SU-DHL-6 (cell line): ENCODE measurements at regions not wholly inside any gene's neighbourhood (a gene's known extent, or its start where the extent isn't known, plus 50 kb on each side); places are given as distances from the start of the nearest gene placed in this dataset.

Experiments used
- H2AFZ ChIP-seq: fragments of 200-600 bp; sonication (generic); 2 replicates; pipeline ENCODE4 v1.6.1; 2014; ENCODE audit warnings: low read depth, mild to moderate bottlenecking, moderate library complexity, mixed read lengths, antibody characterized with exemption, low read length; ENCODE audit not compliant: severe bottlenecking
- H3F3A ChIP-seq: fragments of 200-600 bp; shearing (Covaris generic); 2 replicates; pipeline ENCODE4 v1.6.0; 2016; ENCODE audit warnings: antibody characterized with exemption, mild to moderate bottlenecking; ENCODE audit not compliant: insufficient read depth
- H3K27ac ChIP-seq: fragments of 200-600 bp; sonication (generic); 2 replicates; pipeline ENCODE4 v1.5.1; 2016; ENCODE audit warnings: low read depth, mild to moderate bottlenecking, low read length, moderate library complexity, mixed read lengths
- H3K27me3 ChIP-seq: fragments of 200-600 bp; sonication (generic), shearing (Covaris generic); 2 replicates; pipeline ENCODE4 v1.6.0; 2014; ENCODE audit warnings: mild to moderate bottlenecking, low read length
- H3K36me3 ChIP-seq: fragments of 200-600 bp; sonication (generic); 2 replicates; pipeline ENCODE4 v1.6.1; 2014; ENCODE audit warnings: mild to moderate bottlenecking, low read length, mixed read lengths
- H3K4me2 ChIP-seq: fragments of 300-600, 200-600 bp; shearing (Covaris generic), sonication (generic); 2 replicates; pipeline ENCODE4 v1.6.0; 2014; ENCODE audit warnings: low read length, low read depth, mild to moderate bottlenecking; ENCODE audit not compliant: poor library complexity, severe bottlenecking
- H3K4me3 ChIP-seq: fragments of 200-600 bp; sonication (generic); 2 replicates; pipeline ENCODE4 v1.5.1; 2014; ENCODE audit warnings: antibody characterized with exemption, low read length, mild to moderate bottlenecking, mixed read lengths; ENCODE audit not compliant: insufficient read depth, poor library complexity, severe bottlenecking
- H3K79me2 ChIP-seq: fragments of 200-600 bp; sonication (generic); 2 replicates; pipeline ENCODE4 v1.6.1; 2014; ENCODE audit warnings: mild to moderate bottlenecking, low read length, moderate library complexity; ENCODE audit not compliant: insufficient read depth
- H3K9ac ChIP-seq: fragments of 200-600 bp; sonication (generic); 2 replicates; pipeline ENCODE4 v1.7.0; 2014; ENCODE audit warnings: mild to moderate bottlenecking, low read length
- H3K9me2 ChIP-seq: fragments of 200-600 bp; sonication (generic); replicated peaks from 2 replicates; pipeline ENCODE4 v1.6.1; 2014; ENCODE audit warnings: low read length; ENCODE audit not compliant: insufficient read depth
- H3K9me3 ChIP-seq: fragments of 200-600 bp; sonication (generic); 2 replicates; pipeline ENCODE4 v1.6.1; 2014; ENCODE audit warnings: low read length, mixed read lengths; ENCODE audit not compliant: insufficient read depth
- H4K20me1 ChIP-seq: fragments of 200-600 bp; sonication (generic); 2 replicates; pipeline ENCODE4 v1.6.1; 2014; ENCODE audit warnings: low read depth, mild to moderate bottlenecking, antibody characterized with exemption, low read length, moderate library complexity, mixed read lengths
- EZH2phosphoT487 ChIP-seq: fragments of 200-600 bp; sonication (generic), shearing (Covaris generic); conservative IDR thresholded peaks from 2 replicates; pipeline ENCODE4 v1.6.1; 2018; ENCODE audit warnings: mild to moderate bottlenecking, antibody characterized with exemption, low read length, moderate library complexity, mixed read lengths
- TF ChIP-seq, protein P1 (sequence below): fragments of 200-600 bp; sonication (generic); IDR thresholded peaks from one replicate; pipeline ENCODE4 v1.5.1; 2017; ENCODE audit warnings: antibody characterized with exemption, mild to moderate bottlenecking, low read length, moderate library complexity; ENCODE audit not compliant: insufficient read depth, poor library complexity, severe bottlenecking

DNA sequence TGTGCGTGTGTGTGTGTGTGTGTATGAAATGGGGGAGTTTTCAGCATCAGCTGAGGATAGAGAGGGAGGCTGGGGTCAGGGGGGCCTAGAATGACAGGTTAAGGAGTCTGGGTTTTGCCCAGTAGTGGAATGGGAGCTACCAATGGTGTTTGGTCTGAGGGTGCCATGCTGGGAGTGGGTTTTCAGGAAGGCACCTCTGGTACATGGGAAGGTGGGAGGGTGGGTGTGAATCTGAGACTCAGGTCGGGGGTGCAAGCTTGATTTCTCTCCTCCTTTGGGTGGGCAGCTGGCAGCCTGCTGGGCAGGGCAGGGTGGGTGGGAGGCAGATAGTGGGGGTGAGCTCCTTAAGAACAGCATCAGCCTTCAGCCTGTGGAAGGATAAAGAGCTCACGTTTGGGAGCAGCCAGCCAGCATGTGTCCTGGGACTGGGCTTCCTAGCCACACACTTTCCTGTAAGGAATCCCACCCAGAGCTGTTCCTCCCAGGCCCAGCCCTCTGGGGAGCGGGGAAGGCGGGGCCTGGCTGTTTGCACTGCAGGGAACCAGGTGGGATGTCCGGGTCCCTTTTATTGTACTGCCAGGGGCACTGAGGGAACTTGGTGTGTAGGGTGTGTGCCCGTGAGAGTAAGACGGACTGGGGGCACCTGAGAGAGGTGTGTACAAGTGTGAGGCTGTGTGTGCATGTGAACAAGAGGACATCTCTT lies 152.8 kb downstream of the FOXD2 start:
- no peak overlapping the region for H3K4me3 ChIP-seq
- no peaks in the 10 kb centered on the region for H3K27me3 ChIP-seq
- TF ChIP-seq, protein P1, sequence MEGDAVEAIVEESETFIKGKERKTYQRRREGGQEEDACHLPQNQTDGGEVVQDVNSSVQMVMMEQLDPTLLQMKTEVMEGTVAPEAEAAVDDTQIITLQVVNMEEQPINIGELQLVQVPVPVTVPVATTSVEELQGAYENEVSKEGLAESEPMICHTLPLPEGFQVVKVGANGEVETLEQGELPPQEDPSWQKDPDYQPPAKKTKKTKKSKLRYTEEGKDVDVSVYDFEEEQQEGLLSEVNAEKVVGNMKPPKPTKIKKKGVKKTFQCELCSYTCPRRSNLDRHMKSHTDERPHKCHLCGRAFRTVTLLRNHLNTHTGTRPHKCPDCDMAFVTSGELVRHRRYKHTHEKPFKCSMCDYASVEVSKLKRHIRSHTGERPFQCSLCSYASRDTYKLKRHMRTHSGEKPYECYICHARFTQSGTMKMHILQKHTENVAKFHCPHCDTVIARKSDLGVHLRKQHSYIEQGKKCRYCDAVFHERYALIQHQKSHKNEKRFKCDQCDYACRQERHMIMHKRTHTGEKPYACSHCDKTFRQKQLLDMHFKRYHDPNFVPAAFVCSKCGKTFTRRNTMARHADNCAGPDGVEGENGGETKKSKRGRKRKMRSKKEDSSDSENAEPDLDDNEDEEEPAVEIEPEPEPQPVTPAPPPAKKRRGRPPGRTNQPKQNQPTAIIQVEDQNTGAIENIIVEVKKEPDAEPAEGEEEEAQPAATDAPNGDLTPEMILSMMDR = no peak
- no peak for TF ChIP-seq EZH2phosphoT487
- H2AFZ ChIP-seq = no peak overlapping the region
- no peaks in the 10 kb centered on the region for H3K9me3 ChIP-seq
- no peaks in the 10 kb centered on the region for H4K20me1 ChIP-seq
- H3F3A ChIP-seq = no peaks in the 10 kb centered on the region
- H3K36me3 ChIP-seq = no peaks in the 10 kb centered on the region
- no peaks in the 10 kb centered on the region for H3K79me2 ChIP-seq
- no peak overlapping the region for H3K4me2 ChIP-seq
- H3K9ac ChIP-seq = no peak overlapping the region
- H3K9me2 ChIP-seq = no peaks in the 10 kb centered on the region
- H3K27ac ChIP-seq = no peak overlapping the region

DNA sequence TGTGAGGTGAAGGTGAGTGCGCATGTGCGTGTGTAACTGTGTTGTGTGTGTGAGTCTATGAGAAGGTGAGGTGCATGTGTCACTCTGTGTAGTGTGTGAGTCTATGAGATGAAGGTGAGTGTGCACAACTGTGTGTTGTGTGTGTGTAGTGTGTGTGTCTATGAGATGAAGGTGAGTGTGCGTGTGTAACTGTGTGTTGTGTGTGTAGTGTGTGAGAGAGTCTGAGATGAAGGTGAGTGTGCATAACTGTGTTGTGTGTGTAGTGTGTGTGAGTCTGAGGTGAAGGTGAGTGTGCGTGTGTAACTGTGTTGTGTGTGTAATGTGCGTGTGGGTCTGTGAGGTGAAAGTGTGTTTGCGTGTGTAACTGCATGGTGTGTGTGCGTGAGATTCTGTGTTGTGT lies 154.0 kb downstream of the FOXD2 start:
- Histone ChIP-seq H4K20me1 (no peaks in the 10 kb centered on the region), H3K36me3 (no peaks in the 10 kb centered on the region), H3K9me2 (no peaks in the 10 kb centered on the region), H3K9ac (no peak overlapping the region), H3K9me3 (no peaks in the 10 kb centered on the region), H3K4me2 (no peak overlapping the region), H3K79me2 (no peaks in the 10 kb centered on the region), H3K4me3 (no peak overlapping the region), H3F3A (no peaks in the 10 kb centered on the region), H2AFZ (no peak overlapping the region), H3K27me3 (no peaks in the 10 kb centered on the region), H3K27ac (no peak overlapping the region)
- TF ChIP-seq, protein P1 = no peak
- no peak for TF ChIP-seq EZH2phosphoT487

DNA sequence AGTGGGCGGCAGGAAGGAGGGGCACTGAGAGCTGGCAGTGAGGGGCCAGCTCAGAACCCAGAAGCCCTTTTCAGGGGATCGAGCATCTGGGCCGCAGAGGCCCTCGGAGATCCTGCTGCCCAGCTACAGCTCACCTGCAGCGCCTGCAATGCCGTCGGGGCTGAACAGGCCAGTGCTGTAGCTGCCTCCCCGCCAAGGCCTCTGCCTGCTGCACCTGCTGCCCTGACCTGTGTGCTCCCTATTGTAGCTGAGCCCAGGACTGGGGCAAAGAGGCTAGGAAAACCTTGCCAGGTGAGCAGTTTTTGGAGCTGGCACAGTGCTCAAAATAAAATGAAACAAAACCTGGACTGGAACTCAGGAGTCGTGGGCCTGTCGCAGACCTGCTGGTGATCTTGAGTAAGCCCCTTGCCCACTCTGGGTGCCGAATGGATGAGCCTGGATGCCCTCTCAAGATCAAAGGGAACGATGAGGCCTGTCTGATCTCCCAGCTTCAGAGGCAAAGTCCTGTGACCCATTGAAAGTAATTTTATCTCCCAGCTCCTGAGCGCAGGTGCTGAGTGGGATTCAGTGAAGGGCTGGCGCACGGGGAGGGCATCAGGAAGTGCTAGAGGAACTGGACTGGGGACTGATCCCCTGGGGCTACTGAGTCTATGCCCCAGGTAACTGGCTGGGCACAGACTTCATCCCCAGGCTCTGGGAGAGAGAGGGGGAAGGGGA lies 154.6 kb downstream of the FOXD2 start:
- H3K9ac ChIP-seq = no peak overlapping the region
- no peak overlapping the region for H3K4me2 ChIP-seq
- TF ChIP-seq EZH2phosphoT487 = no peak
- TF ChIP-seq, protein P1 = no peak
- H3K9me3 ChIP-seq = no peaks in the 10 kb centered on the region
- H3K79me2 ChIP-seq = no peaks in the 10 kb centered on the region
- no peaks in the 10 kb centered on the region for H3F3A ChIP-seq
- no peak overlapping the region for H2AFZ ChIP-seq
- no peaks in the 10 kb centered on the region for H4K20me1 ChIP-seq
- H3K4me3 ChIP-seq = no peak overlapping the region
- H3K9me2 ChIP-seq = no peaks in the 10 kb centered on the region
- H3K27ac ChIP-seq = no peak overlapping the region
- no peaks in the 10 kb centered on the region for H3K36me3 ChIP-seq
- no peaks in the 10 kb centered on the region for H3K27me3 ChIP-seq
